Loucy (cell line): ENCODE measurements at regions not wholly inside any gene's neighbourhood (a gene's known extent, or its start where the extent isn't known, plus 50 kb on each side); places are given as distances from the start of the nearest gene placed in this dataset.

Experiments
- EZH2phosphoT487 ChIP-seq: fragments of 200-600 bp; IDR thresholded peaks from 2 replicates; pipeline ENCODE4 v1.6.1; 2018; ENCODE audit warnings: antibody characterized with exemption, mild to moderate bottlenecking, moderate library complexity, borderline replicate concordance
- TF ChIP-seq, protein P1 (sequence below): fragments of 200-600 bp; sonication (generic); conservative IDR thresholded peaks from 2 replicates; pipeline ENCODE4 v1.5.1; 2014; ENCODE audit warnings: mild to moderate bottlenecking, antibody characterized with exemption, low read length

DNA sequence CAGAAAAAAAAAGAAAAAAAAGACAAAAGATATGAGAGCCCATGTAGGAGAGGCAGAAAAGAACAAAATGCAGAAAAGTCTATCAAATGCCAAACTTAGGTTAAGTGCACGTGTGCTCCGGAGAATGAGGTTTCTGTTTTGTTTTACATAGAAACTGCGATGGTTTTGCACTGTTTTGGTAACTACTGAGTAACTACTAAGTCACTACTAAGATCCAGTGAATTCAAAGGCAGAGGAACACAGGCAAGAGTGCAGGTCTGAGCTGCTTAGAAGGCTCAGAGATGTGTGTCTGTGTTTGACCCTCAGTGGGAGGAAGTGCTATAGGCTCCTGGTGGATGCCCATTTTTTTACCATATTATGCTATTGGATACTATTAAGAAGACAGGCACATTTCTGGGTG, 299.3 kb downstream of the NDFIP2 start:
- TF ChIP-seq, protein P1, sequence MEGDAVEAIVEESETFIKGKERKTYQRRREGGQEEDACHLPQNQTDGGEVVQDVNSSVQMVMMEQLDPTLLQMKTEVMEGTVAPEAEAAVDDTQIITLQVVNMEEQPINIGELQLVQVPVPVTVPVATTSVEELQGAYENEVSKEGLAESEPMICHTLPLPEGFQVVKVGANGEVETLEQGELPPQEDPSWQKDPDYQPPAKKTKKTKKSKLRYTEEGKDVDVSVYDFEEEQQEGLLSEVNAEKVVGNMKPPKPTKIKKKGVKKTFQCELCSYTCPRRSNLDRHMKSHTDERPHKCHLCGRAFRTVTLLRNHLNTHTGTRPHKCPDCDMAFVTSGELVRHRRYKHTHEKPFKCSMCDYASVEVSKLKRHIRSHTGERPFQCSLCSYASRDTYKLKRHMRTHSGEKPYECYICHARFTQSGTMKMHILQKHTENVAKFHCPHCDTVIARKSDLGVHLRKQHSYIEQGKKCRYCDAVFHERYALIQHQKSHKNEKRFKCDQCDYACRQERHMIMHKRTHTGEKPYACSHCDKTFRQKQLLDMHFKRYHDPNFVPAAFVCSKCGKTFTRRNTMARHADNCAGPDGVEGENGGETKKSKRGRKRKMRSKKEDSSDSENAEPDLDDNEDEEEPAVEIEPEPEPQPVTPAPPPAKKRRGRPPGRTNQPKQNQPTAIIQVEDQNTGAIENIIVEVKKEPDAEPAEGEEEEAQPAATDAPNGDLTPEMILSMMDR, result no peak
- TF ChIP-seq EZH2phosphoT487, result no peak
